GM18867 (cell line): ENCODE measurements at regions not wholly inside any gene's neighbourhood (a gene's known extent, or its start where the extent isn't known, plus 50 kb on each side); places are given as distances from the start of the nearest gene placed in this dataset.

Experiments used
- ATAC-seq: cut with Tn5 transposase; IDR thresholded peaks from one replicate; pipeline ENCODE4 v1.9.1; 2021; ENCODE audit warnings: mild to moderate bottlenecking, moderate library complexity; ENCODE audit not compliant: unreplicated experiment

DNA sequence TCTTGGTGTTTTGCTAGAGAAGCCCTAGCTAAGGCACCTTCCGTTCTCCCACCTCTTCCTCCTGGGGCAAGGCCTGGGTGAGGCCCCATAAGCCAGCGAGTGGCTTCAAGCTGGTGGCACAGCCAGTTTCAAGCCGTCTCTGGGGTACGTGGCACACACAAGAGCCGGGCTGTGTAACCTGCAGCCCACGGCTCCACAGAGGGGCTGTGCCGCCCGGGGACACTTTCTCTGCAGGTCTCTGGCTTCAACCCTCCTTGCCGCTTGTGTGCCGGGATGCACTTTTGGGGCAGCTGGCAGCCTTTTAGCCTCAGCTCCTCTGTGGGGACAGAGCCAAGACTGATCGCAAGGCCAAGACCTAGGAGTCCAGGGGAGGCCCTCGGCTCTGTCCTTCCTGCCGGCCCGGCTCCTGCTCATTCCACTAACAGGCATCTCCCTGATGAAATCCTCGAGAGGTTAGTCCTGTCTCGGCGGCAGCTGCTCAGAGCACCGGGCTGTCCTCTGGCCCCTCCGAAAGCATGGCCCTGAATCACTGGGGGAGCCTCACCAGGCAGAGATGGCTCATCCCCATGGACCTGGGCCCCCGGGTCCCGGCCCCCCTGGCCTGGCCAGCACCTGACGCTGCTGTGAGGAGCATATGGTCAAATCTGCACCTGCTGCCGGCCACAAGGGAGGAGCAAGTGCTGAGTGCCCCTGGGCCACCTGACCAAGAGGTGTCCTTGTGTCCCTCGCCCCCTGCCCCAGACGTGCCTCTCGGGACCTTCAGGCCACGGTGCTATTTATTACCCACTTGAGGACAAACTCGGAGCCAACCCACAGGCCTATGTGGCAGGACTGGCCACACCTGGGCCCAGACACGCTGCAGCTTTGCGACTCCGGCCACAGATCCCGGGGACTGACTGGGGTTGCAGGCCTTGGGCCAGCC lies 98.5 kb downstream of the METRNL start:
- ATAC-seq = no peak

DNA sequence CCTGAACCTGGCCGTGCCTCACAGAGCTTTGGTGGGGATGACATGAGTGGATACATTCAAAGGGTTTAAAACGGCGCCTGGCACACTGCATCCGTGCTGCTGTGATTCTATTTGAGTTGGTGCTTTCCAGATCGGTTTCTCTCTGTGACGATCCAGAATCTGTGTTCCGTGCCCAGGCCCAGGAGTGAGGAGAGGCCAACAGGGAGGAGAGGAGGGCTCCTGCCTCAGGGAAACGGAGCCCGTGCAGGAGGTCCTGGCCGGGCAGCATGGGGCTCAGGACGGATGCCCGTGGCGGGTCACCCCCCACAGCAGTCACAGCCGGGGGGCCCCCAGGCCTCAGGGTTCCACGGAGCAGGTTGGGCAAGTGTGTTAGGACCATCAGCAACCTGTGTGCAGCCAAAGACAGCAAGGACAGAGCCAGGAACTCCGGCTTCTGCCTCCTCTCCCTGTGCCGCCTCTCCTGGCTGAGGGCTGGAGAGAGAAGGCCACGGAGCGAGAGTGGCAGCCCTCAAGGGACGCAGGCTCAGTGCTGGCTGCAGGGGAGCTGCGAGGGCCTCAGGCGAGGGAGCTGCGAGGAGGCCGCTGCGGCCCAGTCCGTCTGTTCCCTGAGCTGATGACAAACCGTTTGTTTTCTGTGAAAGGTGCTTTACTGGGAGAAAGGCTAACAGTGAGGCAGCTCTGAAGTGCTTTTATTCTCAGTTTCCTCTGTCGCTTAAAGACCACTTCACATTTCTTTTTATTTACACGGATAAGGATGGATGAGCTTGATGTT lies 99.3 kb downstream of the METRNL start:
- no peak for ATAC-seq

DNA sequence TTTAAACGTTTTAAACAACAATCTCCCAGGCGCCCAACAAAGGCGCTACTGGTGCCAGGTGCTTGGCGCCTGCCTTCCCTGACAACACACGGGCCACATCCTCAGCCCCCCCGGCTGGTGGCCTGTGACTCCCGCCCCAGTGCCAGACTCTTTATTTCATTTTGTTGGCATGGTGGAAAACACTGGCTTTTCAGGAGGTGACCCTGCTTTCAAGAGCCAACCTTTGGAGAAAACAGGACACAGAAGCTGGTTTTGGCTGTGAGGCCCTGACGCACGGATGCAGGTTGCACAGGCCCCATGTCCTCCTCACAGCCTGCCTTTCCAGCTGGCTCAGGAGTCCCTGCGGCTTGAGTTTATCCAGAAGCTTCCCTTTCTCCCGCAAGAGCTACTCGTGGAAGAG lies 100.0 kb downstream of the METRNL start:
- ATAC-seq = no peak

- no peak for ATAC-seq
Measured at GRCh38 chr17:83179811-83180210, 100.4 kb downstream of the METRNL start.

- ATAC-seq = no peak
Measured at GRCh38 chr17:83180264-83180995, 101.0 kb downstream of the METRNL start.

DNA sequence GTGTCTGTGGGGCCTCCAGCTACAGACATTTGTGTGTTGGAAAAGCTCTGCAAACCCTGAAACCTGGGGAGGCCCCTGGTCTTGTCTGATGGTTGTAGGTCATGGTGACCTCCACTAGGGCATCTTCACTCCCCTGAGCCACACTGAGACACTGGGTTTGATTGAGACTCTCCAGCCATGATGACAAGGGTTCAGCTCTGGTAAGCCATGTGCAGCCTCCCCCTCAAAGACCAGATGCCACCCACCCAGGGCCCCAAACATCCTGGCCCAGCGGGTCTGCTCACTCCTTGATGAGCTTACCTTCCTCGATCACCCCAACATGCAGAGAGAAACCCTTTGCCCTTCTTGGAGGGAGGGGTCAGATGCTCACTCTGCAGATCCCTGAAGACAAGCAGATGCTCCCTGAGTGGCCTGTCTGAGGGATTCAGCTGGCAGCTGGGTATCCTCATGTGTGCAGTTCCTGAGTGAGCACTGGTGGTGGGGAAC lies 101.6 kb downstream of the METRNL start:
- ATAC-seq = no peak

GRCh38 chr17:83181991-83182619 lies 102.7 kb downstream of the METRNL start:
- ATAC-seq = no peak

- ATAC-seq = no peak
Measured at GRCh38 chr17:83182620-83183101, 103.3 kb downstream of the METRNL start.

DNA sequence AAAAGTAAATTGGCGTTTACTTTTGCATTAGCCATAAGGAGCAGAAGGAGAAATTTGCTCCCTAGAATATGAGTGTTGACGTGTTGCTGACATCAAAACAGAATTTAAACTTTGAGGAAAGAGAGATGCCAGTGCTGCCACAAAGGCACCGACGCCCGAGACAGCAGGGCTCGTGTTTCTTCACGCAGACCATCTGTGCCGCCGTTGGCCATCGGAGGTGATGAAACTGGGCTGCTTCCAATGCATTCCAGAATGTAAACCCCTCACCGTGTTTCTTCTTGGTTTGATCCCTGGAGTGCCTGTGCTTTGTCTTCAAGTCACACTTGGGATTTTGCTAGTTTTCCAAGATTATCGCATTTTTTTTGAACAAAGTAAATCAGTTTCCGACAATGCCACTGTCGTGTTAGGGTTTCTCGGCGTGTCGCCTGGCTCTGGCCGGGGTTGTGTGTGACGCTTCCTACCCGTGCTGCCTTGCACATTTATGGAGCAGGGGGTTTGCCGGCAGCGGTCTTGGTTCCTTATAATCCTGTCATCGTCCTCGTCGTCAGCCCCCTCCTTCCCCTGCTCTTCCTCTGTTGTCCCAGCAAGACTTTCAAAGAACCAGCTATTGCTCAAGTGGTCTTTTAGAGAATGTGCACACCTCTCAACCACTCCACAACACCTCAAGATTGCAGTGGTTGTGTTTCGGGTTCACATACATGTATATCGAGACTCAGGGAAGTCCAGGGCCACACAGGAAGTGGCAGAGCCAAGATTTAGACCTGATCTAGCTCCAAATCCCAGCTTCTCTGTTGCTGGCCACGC lies 103.9 kb downstream of the METRNL start:
- no peak for ATAC-seq

GRCh38 chr17:83183951-83184506 lies 104.6 kb downstream of the METRNL start:
- ATAC-seq = no peak

GRCh38 chr17:83185023-83186002 lies 105.9 kb downstream of the METRNL start:
- no peak for ATAC-seq

DNA sequence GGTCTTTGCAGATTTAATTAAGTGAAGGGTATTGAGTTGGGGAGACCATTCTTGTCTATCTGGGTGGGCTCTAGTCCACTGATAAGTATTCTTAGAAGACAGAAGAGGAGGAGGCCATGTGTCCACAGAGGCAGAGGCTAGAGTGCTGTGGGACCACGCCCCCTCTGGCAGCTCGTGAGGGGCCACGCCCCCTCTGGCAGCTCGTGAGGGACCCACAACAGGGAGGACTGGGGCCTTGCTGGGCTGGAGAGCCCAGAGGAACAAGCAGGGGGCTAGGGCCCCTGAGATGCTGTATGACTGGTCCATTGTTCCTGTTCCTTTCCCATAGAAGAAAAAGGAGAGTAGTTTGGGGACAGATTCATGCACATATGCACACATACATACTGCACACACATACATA lies 106.8 kb downstream of the METRNL start:
- ATAC-seq = no peak

DNA sequence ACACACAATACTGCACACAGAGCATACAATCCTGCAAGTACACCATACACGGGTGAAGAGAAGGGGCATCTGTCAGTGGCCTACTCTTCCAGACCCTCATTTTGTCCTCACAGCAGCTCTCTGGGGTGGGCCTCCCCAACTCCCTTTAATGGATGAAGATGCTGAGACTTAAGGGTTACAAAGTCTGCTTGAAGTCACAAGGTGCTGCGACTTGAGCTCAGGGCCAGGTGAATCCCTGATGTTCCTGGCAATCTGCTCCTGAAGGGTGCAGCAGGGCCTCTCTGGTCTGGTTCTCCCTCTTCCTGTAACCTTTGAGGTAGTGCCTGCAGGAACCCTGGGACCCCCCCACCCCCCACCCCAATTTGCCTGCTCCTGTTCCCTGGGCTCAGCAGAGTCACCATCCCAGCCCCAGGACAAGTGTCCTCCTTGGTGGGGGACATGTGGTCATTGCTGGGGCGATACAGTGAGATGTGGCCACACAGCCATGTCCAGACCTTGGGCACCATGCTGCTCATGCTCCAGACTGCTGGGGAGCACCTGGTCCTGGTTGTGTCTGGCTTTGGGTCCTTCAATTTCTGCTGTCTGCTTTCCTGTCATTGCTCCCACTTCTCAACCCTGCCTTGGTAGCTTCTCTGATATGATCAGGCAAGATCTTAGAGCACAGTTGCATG lies 107.5 kb downstream of the METRNL start:
- no peak for ATAC-seq

DNA sequence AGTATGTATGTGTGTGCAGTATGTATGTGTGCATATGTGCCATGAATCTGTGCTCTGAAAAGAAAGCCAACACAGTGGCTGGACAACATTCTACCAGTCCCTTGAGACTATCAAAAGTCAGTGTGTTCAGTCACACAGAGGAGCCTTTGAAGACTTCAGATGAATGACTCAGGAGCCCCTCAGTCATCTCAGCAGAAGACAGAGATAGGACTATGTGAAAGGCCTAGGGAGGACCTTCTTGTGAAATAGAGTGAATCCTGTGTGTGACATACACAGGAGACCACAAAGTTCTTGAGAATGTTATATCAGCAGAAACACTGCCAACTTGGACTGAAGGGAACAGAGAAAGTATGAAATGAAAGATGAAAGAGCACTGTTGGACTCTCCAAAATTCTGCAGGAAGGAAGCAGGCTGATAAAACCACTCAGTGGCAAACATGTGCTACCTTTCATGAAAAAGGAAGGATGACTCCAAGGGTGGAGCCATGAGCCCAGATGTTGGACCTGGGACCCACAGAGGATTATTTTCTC lies 108.4 kb downstream of the METRNL start:
- no peak for ATAC-seq

- ATAC-seq = no peak
Measured at GRCh38 chr17:83189044-83190003, 109.9 kb downstream of the METRNL start.

GRCh38 chr17:83190004-83190385 lies 110.6 kb downstream of the METRNL start:
- no peak for ATAC-seq
